Gastroesophageal sphincter (tissue), 3 donors: ENCODE measurements at regions not wholly inside any gene's neighbourhood (a gene's known extent, or its start where the extent isn't known, plus 50 kb on each side); places are given as distances from the start of the nearest gene placed in this dataset.

Experiments used
- POLR2A ChIP-seq, 2 donors: fragments of 450-650 bp; IDR thresholded peaks; one replicate each; pipeline ENCODE4 v1.6.1; 2017; ENCODE audit warnings: antibody characterized with exemption in 2 of 2, mild to moderate bottlenecking in 2 of 2, moderate library complexity in 1 of 2
- TF ChIP-seq, protein P1 (sequence below), 4 experiments: fragments of 200-600 bp in 2 of 4; fragments of 450-650 bp in 2 of 4; sonication (generic) in 1 of 4; IDR thresholded peaks; one replicate each; pipeline ENCODE4 v1.5.1; 2017 to 2019; ENCODE audit warnings: antibody characterized with exemption in 4 of 4, mild to moderate bottlenecking in 2 of 4, moderate library complexity in 2 of 4

DNA sequence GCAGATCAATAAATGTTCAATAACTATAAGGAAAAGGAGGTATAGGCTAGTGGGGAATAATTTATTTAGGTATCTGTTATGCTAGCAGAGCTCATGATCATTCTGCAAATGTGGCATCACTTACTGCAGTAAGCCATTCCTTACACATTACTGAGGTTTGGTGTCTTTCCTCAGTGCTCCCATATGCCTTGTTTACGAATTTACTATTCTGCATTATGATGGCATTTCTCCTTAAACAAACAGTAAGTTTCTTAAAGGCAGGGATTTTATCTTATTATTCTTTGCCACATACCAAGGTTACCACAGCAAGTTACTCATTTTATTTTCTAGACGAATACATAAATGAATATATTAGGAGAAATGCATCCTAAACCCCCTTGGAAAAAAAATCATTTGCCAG is 88.4 kb downstream of the DSEL start:
- TF ChIP-seq, protein P1, sequence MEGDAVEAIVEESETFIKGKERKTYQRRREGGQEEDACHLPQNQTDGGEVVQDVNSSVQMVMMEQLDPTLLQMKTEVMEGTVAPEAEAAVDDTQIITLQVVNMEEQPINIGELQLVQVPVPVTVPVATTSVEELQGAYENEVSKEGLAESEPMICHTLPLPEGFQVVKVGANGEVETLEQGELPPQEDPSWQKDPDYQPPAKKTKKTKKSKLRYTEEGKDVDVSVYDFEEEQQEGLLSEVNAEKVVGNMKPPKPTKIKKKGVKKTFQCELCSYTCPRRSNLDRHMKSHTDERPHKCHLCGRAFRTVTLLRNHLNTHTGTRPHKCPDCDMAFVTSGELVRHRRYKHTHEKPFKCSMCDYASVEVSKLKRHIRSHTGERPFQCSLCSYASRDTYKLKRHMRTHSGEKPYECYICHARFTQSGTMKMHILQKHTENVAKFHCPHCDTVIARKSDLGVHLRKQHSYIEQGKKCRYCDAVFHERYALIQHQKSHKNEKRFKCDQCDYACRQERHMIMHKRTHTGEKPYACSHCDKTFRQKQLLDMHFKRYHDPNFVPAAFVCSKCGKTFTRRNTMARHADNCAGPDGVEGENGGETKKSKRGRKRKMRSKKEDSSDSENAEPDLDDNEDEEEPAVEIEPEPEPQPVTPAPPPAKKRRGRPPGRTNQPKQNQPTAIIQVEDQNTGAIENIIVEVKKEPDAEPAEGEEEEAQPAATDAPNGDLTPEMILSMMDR (IDR thresholded peaks at IDR 0.05) = no peak
- TF ChIP-seq POLR2A (IDR thresholded peaks at IDR 0.05) = no peak
